SH-SY5Y (cell line): ENCODE measurements at regions not wholly inside any gene's neighbourhood (a gene's known extent, or its start where the extent isn't known, plus 50 kb on each side); places are given as distances from the start of the nearest gene placed in this dataset.

Experiments used
- GATA2 ChIP-seq: IDR thresholded peaks from 2 replicates; pipeline ENCODE4 v1.6.1; 2011; ENCODE audit warnings: mild to moderate bottlenecking, low read depth, low read length
- GATA3 ChIP-seq: IDR thresholded peaks from 2 replicates; pipeline ENCODE4 v1.6.1; 2011; ENCODE audit warnings: low read depth, mild to moderate bottlenecking, low read length, moderate library complexity

GRCh38 chr5:165630261-165630778 is 2124.9 kb downstream of the MAT2B start:
- TF ChIP-seq GATA2, result no peak
- no peak for TF ChIP-seq GATA3
